Liver (tissue), 2 donors: ENCODE measurements at regions not wholly inside any gene's neighbourhood (a gene's known extent, or its start where the extent isn't known, plus 50 kb on each side); places are given as distances from the start of the nearest gene placed in this dataset.

Source experiments
- TF ChIP-seq, protein P1 (sequence below): IDR thresholded peaks from 2 replicates; pipeline ENCODE4 v1.6.1; 2016; ENCODE audit warnings: antibody characterized with exemption, mild to moderate bottlenecking
- TF ChIP-seq, protein P2 (sequence below): IDR thresholded peaks from 2 replicates; pipeline ENCODE4 v1.6.1; 2016; ENCODE audit warnings: antibody characterized with exemption
- donor health status: healthy.

- TF ChIP-seq, protein P1, sequence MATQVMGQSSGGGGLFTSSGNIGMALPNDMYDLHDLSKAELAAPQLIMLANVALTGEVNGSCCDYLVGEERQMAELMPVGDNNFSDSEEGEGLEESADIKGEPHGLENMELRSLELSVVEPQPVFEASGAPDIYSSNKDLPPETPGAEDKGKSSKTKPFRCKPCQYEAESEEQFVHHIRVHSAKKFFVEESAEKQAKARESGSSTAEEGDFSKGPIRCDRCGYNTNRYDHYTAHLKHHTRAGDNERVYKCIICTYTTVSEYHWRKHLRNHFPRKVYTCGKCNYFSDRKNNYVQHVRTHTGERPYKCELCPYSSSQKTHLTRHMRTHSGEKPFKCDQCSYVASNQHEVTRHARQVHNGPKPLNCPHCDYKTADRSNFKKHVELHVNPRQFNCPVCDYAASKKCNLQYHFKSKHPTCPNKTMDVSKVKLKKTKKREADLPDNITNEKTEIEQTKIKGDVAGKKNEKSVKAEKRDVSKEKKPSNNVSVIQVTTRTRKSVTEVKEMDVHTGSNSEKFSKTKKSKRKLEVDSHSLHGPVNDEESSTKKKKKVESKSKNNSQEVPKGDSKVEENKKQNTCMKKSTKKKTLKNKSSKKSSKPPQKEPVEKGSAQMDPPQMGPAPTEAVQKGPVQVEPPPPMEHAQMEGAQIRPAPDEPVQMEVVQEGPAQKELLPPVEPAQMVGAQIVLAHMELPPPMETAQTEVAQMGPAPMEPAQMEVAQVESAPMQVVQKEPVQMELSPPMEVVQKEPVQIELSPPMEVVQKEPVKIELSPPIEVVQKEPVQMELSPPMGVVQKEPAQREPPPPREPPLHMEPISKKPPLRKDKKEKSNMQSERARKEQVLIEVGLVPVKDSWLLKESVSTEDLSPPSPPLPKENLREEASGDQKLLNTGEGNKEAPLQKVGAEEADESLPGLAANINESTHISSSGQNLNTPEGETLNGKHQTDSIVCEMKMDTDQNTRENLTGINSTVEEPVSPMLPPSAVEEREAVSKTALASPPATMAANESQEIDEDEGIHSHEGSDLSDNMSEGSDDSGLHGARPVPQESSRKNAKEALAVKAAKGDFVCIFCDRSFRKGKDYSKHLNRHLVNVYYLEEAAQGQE = no peak
- TF ChIP-seq, protein P2, sequence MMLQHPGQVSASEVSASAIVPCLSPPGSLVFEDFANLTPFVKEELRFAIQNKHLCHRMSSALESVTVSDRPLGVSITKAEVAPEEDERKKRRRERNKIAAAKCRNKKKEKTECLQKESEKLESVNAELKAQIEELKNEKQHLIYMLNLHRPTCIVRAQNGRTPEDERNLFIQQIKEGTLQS = no peak
Measured at GRCh38 chr9:27848315-27848714, 275.0 kb upstream of the C9orf72 start.
